H1 (cell line): ENCODE measurements at regions not wholly inside any gene's neighbourhood (a gene's known extent, or its start where the extent isn't known, plus 50 kb on each side); places are given as distances from the start of the nearest gene placed in this dataset.

Source experiments
- CTCF ChIA-PET: fragments of 300-600 bp; sonication (Branson Sonifier 250); formaldehyde crosslinking; loops from one replicate; lab custom pipeline; 2021; ENCODE audit not compliant: partially characterized antibody; lab: Charles Lee
- POLR2A ChIA-PET: fragments of 300-600 bp; sonication (Branson Sonifier 250); formaldehyde crosslinking; loops from one replicate; lab custom pipeline; 2021; ENCODE audit warnings: inconsistent platforms; ENCODE audit not compliant: partially characterized antibody; lab: Charles Lee
- DNase-seq, 2 experiments: peaks; one replicate each; pipeline versions ENCODE4 v3.0.0 to v3.0.0-alpha.2; 2010 to 2022; ENCODE audit warnings: low spot score in 2 of 2, low read depth in 1 of 2, mixed read lengths in 1 of 2
- FAIRE-seq: peaks from 2 replicates; lab custom pipeline; 2011; peaks lifted over from hg19 to GRCh38; lab: Jason Lieb, UNC
- H2AFZ ChIP-seq: 2 replicates; pipeline ENCODE4 v1.8.1; 2012; ENCODE audit warnings: low read length, inconsistent platforms
- H2AK5ac ChIP-seq: 2 replicates; pipeline ENCODE4 v1.6.1; 2013; ENCODE audit warnings: low read depth, low read length
- H2BK120ac ChIP-seq: replicated peaks from 2 replicates; pipeline ENCODE3; 2013; ENCODE audit warnings: low read depth, low read length, inconsistent platforms
- H2BK12ac ChIP-seq: 2 replicates; pipeline ENCODE4 v1.6.1; 2013; ENCODE audit warnings: low read depth, low read length
- H2BK15ac ChIP-seq: 2 replicates; pipeline ENCODE4 v1.6.1; 2013; ENCODE audit warnings: low read length
- H2BK20ac ChIP-seq: 2 replicates; pipeline ENCODE4 v1.6.1; 2013; ENCODE audit warnings: low read length
- H2BK5ac ChIP-seq: 2 replicates; pipeline ENCODE4 v1.6.1; 2013; ENCODE audit warnings: low read depth, low read length
- H3K14ac ChIP-seq: 2 replicates; pipeline ENCODE4 v1.6.1; 2013; ENCODE audit warnings: inconsistent platforms; ENCODE audit not compliant: insufficient read length
- H3K18ac ChIP-seq: 2 replicates; pipeline ENCODE4 v1.6.1; 2013; ENCODE audit warnings: low read length; ENCODE audit errors: extremely low read depth
- H3K23ac ChIP-seq: 2 replicates; pipeline ENCODE4 v1.6.1; 2013; ENCODE audit warnings: inconsistent platforms; ENCODE audit not compliant: insufficient read length
- H3K23me2 ChIP-seq: 2 replicates; pipeline ENCODE4 v1.6.1; 2013; ENCODE audit warnings: low read depth, low read length
- H3K27ac ChIP-seq: 2 replicates; pipeline ENCODE4 v1.6.1; 2011; ENCODE audit warnings: low read depth, low read length, inconsistent platforms
- H3K27me3 ChIP-seq, 4 experiments: replicated peaks in 1 of 4; 1 replicate in 1 of 4; 2 replicates in 3 of 4; pipeline versions ENCODE4 v1.6.1 to v1.8.1; 2011 to 2013; ENCODE audit warnings: low read length in 3 of 4, mild to moderate bottlenecking in 3 of 4, inconsistent platforms in 2 of 4, mixed read lengths in 2 of 4, moderate library complexity in 1 of 4; ENCODE audit not compliant: control insufficient read depth in 3 of 4, insufficient read depth in 3 of 4; ENCODE audit errors: extremely low read depth in 1 of 4
- H3K36me3 ChIP-seq, 4 experiments: 2 replicates each; pipeline versions ENCODE4 v1.6.1 to v1.8.1; 2011 to 2013; ENCODE audit warnings: mild to moderate bottlenecking in 4 of 4, low read length in 3 of 4, moderate library complexity in 2 of 4, control low read depth in 1 of 4, inconsistent platforms in 1 of 4; ENCODE audit not compliant: insufficient read depth in 4 of 4, control insufficient read depth in 2 of 4
- H3K4ac ChIP-seq: replicated peaks from 2 replicates; pipeline ENCODE3; 2013; ENCODE audit warnings: low read length, low read depth, mixed read lengths, inconsistent platforms; ENCODE audit not compliant: insufficient read length
- H3K4me1 ChIP-seq, 4 experiments: replicated peaks in 1 of 4; 1 replicate in 1 of 4; 2 replicates in 3 of 4; pipeline versions ENCODE4 v1.6.1 to v1.8.1; 2011 to 2013; ENCODE audit warnings: low read length in 3 of 4, inconsistent platforms in 2 of 4, mixed read lengths in 1 of 4; ENCODE audit not compliant: insufficient read depth in 4 of 4, control insufficient read depth in 3 of 4
- H3K4me2 ChIP-seq, 2 experiments: 2 replicates each; pipeline versions ENCODE4 v1.6.1 to v1.8.1; 2011 to 2013; ENCODE audit warnings: low read depth in 2 of 2, low read length in 2 of 2, control low read depth in 1 of 2, inconsistent platforms in 1 of 2, mild to moderate bottlenecking in 1 of 2; ENCODE audit not compliant: insufficient read depth in 1 of 2
- H3K4me3 ChIP-seq, 4 experiments: fragments of 200-600, 300-600 bp in 1 of 4; sonication (generic), shearing (Covaris generic), sonication (Bioruptor Twin) in 1 of 4; 2 replicates each; pipeline versions ENCODE4 v1.5.1 to v1.8.1; 2011 to 2016; ENCODE audit warnings: low read length in 4 of 4, low read depth in 3 of 4, control low read depth in 2 of 4, inconsistent platforms in 2 of 4, mild to moderate bottlenecking in 2 of 4, mixed read lengths in 1 of 4, moderate library complexity in 1 of 4; ENCODE audit not compliant: insufficient read depth in 2 of 4; ENCODE audit errors: extremely low read depth in 1 of 4
- H3K56ac ChIP-seq: replicated peaks from 2 replicates; pipeline ENCODE3; 2013; ENCODE audit warnings: low read depth, mild to moderate bottlenecking, mixed read lengths, low read length, inconsistent platforms; ENCODE audit not compliant: insufficient read length
- H3K79me1 ChIP-seq: 2 replicates; pipeline ENCODE4 v1.6.1; 2013; ENCODE audit warnings: low read depth, low read length, control low read depth
- H3K79me2 ChIP-seq, 2 experiments: 2 replicates each; pipeline versions ENCODE4 v1.6.1 to v1.8.1; 2012 to 2013; ENCODE audit warnings: low read length in 2 of 2, mild to moderate bottlenecking in 2 of 2, inconsistent platforms in 1 of 2; ENCODE audit not compliant: insufficient read depth in 2 of 2, control insufficient read depth in 1 of 2
- H3K9ac ChIP-seq, 4 experiments: replicated peaks in 1 of 4; 1 replicate in 1 of 4; 2 replicates in 3 of 4; pipeline versions ENCODE4 v1.6.1 to v1.8.1; 2011 to 2013; ENCODE audit warnings: low read depth in 3 of 4, low read length in 3 of 4, control low read depth in 2 of 4, mild to moderate bottlenecking in 2 of 4, moderate library complexity in 2 of 4, inconsistent platforms in 1 of 4; ENCODE audit errors: extremely low read depth in 1 of 4
- H3K9me3 ChIP-seq, 2 experiments: 2 replicates each; pipeline versions ENCODE4 v1.6.1 to v1.8.1; 2012 to 2013; ENCODE audit warnings: mild to moderate bottlenecking in 2 of 2, moderate library complexity in 2 of 2, control low read depth in 1 of 2, inconsistent platforms in 1 of 2, low read depth in 1 of 2, low read length in 1 of 2, mixed read lengths in 1 of 2; ENCODE audit not compliant: insufficient read depth in 2 of 2
- H4K20me1 ChIP-seq, 2 experiments: replicated peaks in 1 of 2; 2 replicates each; pipeline versions ENCODE3 to v1.8.1; 2011 to 2013; ENCODE audit warnings: inconsistent platforms in 2 of 2, low read length in 2 of 2, mild to moderate bottlenecking in 1 of 2; ENCODE audit not compliant: insufficient read depth in 2 of 2, control insufficient read depth in 1 of 2
- H4K5ac ChIP-seq: 2 replicates; pipeline ENCODE4 v1.6.1; 2013; ENCODE audit warnings: low read length, low read depth, mixed read lengths, inconsistent platforms; ENCODE audit not compliant: insufficient read length
- H4K8ac ChIP-seq: 2 replicates; pipeline ENCODE4 v1.8.0; 2013; ENCODE audit warnings: mild to moderate bottlenecking, moderate library complexity, low read length, inconsistent platforms; ENCODE audit not compliant: insufficient read depth; ENCODE audit errors: extremely low read depth
- H4K91ac ChIP-seq: replicated peaks from 2 replicates; pipeline ENCODE3; 2013; ENCODE audit warnings: low read length, mixed read lengths, inconsistent platforms; ENCODE audit not compliant: insufficient read length
- NANOG ChIP-seq: IDR thresholded peaks from 2 replicates; pipeline ENCODE4 v1.6.1; 2011; ENCODE audit warnings: low read length, low read depth, mild to moderate bottlenecking, inconsistent platforms; ENCODE audit not compliant: insufficient read depth, poor library complexity, severe bottlenecking
- ZNF274 ChIP-seq: IDR thresholded peaks from 2 replicates; pipeline ENCODE4 v1.7.0; 2012; ENCODE audit warnings: low read length, borderline replicate concordance; ENCODE audit errors: extremely low read depth

- H3K56ac ChIP-seq = no peak overlapping the region
- no peak overlapping the region for H2BK20ac ChIP-seq
- H2BK12ac ChIP-seq = no peak overlapping the region
- no peaks in the 10 kb centered on the region for H4K20me1 ChIP-seq
- H3K4me1 ChIP-seq = no peaks in the 10 kb centered on the region
- H2AK5ac ChIP-seq = no peak overlapping the region
- no peaks in the 10 kb centered on the region for H3K27me3 ChIP-seq
- FAIRE-seq (no peak), DNase-seq (no peak)
- no peaks in the 10 kb centered on the region for H3K36me3 ChIP-seq
- no peaks in the 10 kb centered on the region for H3K79me2 ChIP-seq
- no peaks in the 10 kb centered on the region for H3K23me2 ChIP-seq
- CTCF ChIA-PET = interaction anchor here (0.5 to 1.5 kb wide), 5 partner anchors 95 to 705 kb away, joined by 3 read pairs; no protein-coding TSS in a partner anchor
- H2BK15ac ChIP-seq = no peak overlapping the region
- no peak overlapping the region for H4K5ac ChIP-seq
- no peaks in the 10 kb centered on the region for H3K9me3 ChIP-seq
- no peak overlapping the region for H2AFZ ChIP-seq
- H3K4ac ChIP-seq = no peak overlapping the region
- POLR2A ChIA-PET = no interaction called here
- H3K27ac ChIP-seq = no peak overlapping the region
- no peak overlapping the region for H2BK120ac ChIP-seq
- H3K4me2 ChIP-seq = no peak overlapping the region
- H3K9ac ChIP-seq = no peak overlapping the region
- H2BK5ac ChIP-seq = no peak overlapping the region
- H3K23ac ChIP-seq = no peak overlapping the region
- no peak overlapping the region for H3K18ac ChIP-seq
- H3K4me3 ChIP-seq = no peak overlapping the region
- H4K91ac ChIP-seq = no peak overlapping the region
- H3K14ac ChIP-seq = no peak overlapping the region
- no peak overlapping the region for H4K8ac ChIP-seq
- no peaks in the 10 kb centered on the region for H3K79me1 ChIP-seq
- TF ChIP-seq NANOG (no peak), ZNF274 (no peak)
These were observed 425.5 kb downstream of the LMO4 start for GRCh38 chr1:87754139-87754538.
